ENCODE measurements at regions not wholly inside any gene's neighbourhood (a gene's known extent, or its start where the extent isn't known, plus 50 kb on each side); places are given as distances from the start of the nearest gene placed in this dataset.
A peak's percentile ranks its signal among the peaks of the same experiment; 100 is the strongest.
"Not testable (repeated sequence)": the region's sequence is repeated elsewhere in the genome, so short reads cannot be mapped to it uniquely, and the experiment has no call there.

DNA sequence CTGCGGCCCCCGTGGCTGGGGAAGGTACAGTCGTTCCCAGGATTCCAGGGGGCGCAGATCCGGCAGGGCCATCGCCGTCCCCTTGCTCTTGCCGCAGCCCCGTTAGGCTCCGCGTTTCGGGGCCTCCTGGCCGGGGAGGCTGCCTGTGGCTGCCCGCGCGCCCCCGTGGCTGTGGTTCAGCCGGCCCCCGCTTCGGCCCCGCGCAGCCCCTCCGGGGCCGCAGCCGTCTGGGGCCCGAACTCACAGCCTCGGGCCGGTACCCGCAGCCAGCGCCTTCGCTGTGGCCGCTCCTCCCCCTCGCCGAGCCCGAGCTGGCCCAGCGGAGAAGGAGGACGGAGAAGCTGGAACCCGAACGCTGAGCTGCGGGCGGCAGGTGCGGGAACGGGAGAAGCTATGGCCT is 1826.9 kb upstream of the DEFB115 start:
- Mint-ChIP-seq H3K4me1 (ENCODE audit: low read depth, unreplicated experiment) (no peaks in the 10 kb centered on the region), H3K27me3 (ENCODE audit: unreplicated experiment) (peaks cover 2% of the 10 kb centered on the region), H3K27ac (ENCODE audit: unreplicated experiment) (no peak overlapping the region), H3K36me3 (ENCODE audit: unreplicated experiment) (peaks cover 4% of the 10 kb centered on the region), H3K4me3 (ENCODE audit: unreplicated experiment) (no peak overlapping the region), H3K9me3 (ENCODE audit: unreplicated experiment) (peaks cover 7% of the 10 kb centered on the region)
- TF ChIP-seq CTCF (IDR thresholded peaks at IDR 0.05; ENCODE audit: partially characterized antibody, unreplicated experiment) = no peak
- DNase-seq = no peak

GRCh38 chr20:29440721-29441120 is 1816.7 kb upstream of the DEFB115 start:
- not testable (repeated sequence) for H3K27ac Mint-ChIP-seq (ENCODE audit: unreplicated experiment); DNase-seq; H3K36me3 Mint-ChIP-seq (ENCODE audit: unreplicated experiment); H3K4me3 Mint-ChIP-seq (ENCODE audit: unreplicated experiment); H3K4me1 Mint-ChIP-seq (ENCODE audit: low read depth, unreplicated experiment); H3K27me3 Mint-ChIP-seq (ENCODE audit: unreplicated experiment)
- H3K9me3 Mint-ChIP-seq (ENCODE audit: unreplicated experiment) = peaks cover 18% of the 10 kb centered on the region

DNA sequence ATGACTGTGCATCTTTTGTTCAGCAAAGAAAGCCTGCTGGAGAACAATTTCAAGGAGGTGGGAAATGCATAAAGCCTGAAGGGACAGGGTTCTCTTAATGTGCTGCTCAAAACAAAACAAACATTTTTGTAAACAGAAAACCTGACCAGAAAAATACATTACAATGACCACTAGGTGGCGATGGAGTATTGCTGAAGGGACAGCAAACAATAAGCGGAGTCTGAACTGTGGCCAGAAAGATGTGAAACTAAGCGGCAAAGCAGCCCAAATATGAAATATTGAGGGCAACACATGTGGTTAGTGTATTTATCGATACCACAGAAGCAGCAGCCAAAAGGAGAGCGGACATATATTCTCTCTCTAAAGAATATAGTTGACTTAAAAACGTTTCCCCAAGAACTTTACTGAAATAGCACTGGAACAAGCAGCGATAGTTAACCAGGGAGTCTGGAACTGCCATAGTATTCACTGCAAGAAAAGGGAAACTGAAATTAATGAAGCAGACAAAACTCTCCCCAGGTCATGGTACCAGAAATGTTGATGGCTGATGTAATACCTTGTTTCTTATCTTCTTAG is 1814.2 kb upstream of the DEFB115 start:
- DNase-seq = not testable (repeated sequence)

GRCh38 chr20:29443819-29444218 is 1813.6 kb upstream of the DEFB115 start:
- Mint-ChIP-seq H3K9me3 (ENCODE audit: unreplicated experiment) (peaks cover 15% of the 10 kb centered on the region), H3K4me1 (ENCODE audit: low read depth, unreplicated experiment) (no peaks in the 10 kb centered on the region), H3K36me3 (ENCODE audit: unreplicated experiment) (peaks cover 11% of the 10 kb centered on the region), H3K27me3 (ENCODE audit: unreplicated experiment) (peaks cover 4% of the 10 kb centered on the region), H3K27ac (ENCODE audit: unreplicated experiment) (no peak overlapping the region), H3K4me3 (ENCODE audit: unreplicated experiment) (no peak overlapping the region)
- DNase-seq = no peak
- TF ChIP-seq CTCF (IDR thresholded peaks at IDR 0.05; ENCODE audit: partially characterized antibody, unreplicated experiment) = no peak

More for the DNA sequence above, 1814.2 kb upstream of the DEFB115 start:
- not testable (repeated sequence) for H3K4me3 Mint-ChIP-seq (ENCODE audit: unreplicated experiment); H3K4me1 Mint-ChIP-seq (ENCODE audit: low read depth, unreplicated experiment); H3K27ac Mint-ChIP-seq (ENCODE audit: unreplicated experiment); H3K27me3 Mint-ChIP-seq (ENCODE audit: unreplicated experiment)
- H3K9me3 Mint-ChIP-seq (ENCODE audit: unreplicated experiment) = peaks cover 15% of the 10 kb centered on the region
- TF ChIP-seq CTCF (IDR thresholded peaks at IDR 0.05; ENCODE audit: partially characterized antibody, unreplicated experiment) = peak; percentile 77
- H3K36me3 Mint-ChIP-seq (ENCODE audit: unreplicated experiment) = peaks cover 11% of the 10 kb centered on the region

- not testable (repeated sequence) for H3K4me1 Mint-ChIP-seq (ENCODE audit: low read depth, unreplicated experiment); H3K27ac Mint-ChIP-seq (ENCODE audit: unreplicated experiment); DNase-seq; H3K4me3 Mint-ChIP-seq (ENCODE audit: unreplicated experiment); H3K27me3 Mint-ChIP-seq (ENCODE audit: unreplicated experiment)
- Mint-ChIP-seq H3K36me3 (ENCODE audit: unreplicated experiment) (peaks cover 11% of the 10 kb centered on the region), H3K9me3 (ENCODE audit: unreplicated experiment) (peaks cover 13% of the 10 kb centered on the region)
Observed at GRCh38 chr20:29445050-29445907, 1812.2 kb upstream of the DEFB115 start.

- peaks cover 17% of the 10 kb centered on the region for H3K9me3 Mint-ChIP-seq (ENCODE audit: unreplicated experiment)
- not testable (repeated sequence) for H3K4me1 Mint-ChIP-seq (ENCODE audit: low read depth, unreplicated experiment)
Observed at GRCh38 chr20:29447517-29448484, 1809.7 kb upstream of the DEFB115 start.

More at GRCh38 chr20:29447517-29448484, 1809.7 kb upstream of the DEFB115 start:
- peaks cover 17% of the 10 kb centered on the region for H3K36me3 Mint-ChIP-seq (ENCODE audit: unreplicated experiment)
- DNase-seq; H3K27ac Mint-ChIP-seq (ENCODE audit: unreplicated experiment); H3K27me3 Mint-ChIP-seq (ENCODE audit: unreplicated experiment); H3K4me3 Mint-ChIP-seq (ENCODE audit: unreplicated experiment): not testable (repeated sequence)

Data from glutamatergic neuron (in vitro differentiated cells).